ENCODE measurements at regions not wholly inside any gene's neighbourhood (a gene's known extent, or its start where the extent isn't known, plus 50 kb on each side); places are given as distances from the start of the nearest gene placed in this dataset.

DNA sequence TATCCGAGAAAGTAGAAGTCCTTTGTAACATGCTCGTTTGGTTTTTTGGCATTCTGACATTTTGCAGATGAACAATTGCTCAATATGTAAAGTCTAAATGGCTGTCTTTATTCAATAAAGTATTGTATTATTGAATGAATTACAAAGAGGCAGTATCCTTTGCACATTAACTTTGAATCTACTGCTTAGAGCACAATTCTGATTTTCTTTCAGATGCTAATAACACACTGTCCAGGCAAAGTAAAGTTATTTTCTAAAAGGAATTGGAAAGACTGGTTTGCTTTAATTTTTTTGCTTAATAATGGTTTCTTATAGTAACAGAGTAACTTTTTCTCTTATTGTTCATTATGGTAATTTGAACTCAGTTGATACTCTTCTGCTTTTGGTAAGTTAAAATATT, 494.8 kb downstream of the RWDD3 start:
- TF ChIP-seq, protein P1, sequence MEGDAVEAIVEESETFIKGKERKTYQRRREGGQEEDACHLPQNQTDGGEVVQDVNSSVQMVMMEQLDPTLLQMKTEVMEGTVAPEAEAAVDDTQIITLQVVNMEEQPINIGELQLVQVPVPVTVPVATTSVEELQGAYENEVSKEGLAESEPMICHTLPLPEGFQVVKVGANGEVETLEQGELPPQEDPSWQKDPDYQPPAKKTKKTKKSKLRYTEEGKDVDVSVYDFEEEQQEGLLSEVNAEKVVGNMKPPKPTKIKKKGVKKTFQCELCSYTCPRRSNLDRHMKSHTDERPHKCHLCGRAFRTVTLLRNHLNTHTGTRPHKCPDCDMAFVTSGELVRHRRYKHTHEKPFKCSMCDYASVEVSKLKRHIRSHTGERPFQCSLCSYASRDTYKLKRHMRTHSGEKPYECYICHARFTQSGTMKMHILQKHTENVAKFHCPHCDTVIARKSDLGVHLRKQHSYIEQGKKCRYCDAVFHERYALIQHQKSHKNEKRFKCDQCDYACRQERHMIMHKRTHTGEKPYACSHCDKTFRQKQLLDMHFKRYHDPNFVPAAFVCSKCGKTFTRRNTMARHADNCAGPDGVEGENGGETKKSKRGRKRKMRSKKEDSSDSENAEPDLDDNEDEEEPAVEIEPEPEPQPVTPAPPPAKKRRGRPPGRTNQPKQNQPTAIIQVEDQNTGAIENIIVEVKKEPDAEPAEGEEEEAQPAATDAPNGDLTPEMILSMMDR (IDR thresholded peaks at IDR 0.05; ENCODE audit: low read depth, low read length): no peak
- no peak for TF ChIP-seq EZH2phosphoT487 (IDR thresholded peaks at IDR 0.05; ENCODE audit: low read depth)
